ENCODE measurements at regions not wholly inside any gene's neighbourhood (a gene's known extent, or its start where the extent isn't known, plus 50 kb on each side); places are given as distances from the start of the nearest gene placed in this dataset.
A peak's percentile ranks its signal among the peaks of the same experiment; 100 is the strongest.

GRCh38 chr2:237199082-237199481, 113.4 kb downstream of the COPS8 start:
- Mint-ChIP-seq H3K27ac (no peak overlapping the region), H3K36me3 (ENCODE audit: low read depth) (no peaks in the 10 kb centered on the region), H3K4me1 (peaks cover 49% of the 10 kb centered on the region), H3K9me3 (no peaks in the 10 kb centered on the region), H3K27me3 (ENCODE audit: low read depth, poor library complexity) (peaks cover 2% of the 10 kb centered on the region), H3K4me3 (no peak overlapping the region)
- TF ChIP-seq CTCF (IDR thresholded peaks at IDR 0.05): no peak
- DNase-seq: no peak

- no peak for TF ChIP-seq CTCF (IDR thresholded peaks at IDR 0.05)
- peaks cover 47% of the 10 kb centered on the region for H3K4me1 Mint-ChIP-seq
Measured at GRCh38 chr2:237199577-237199976, 113.9 kb downstream of the COPS8 start.

GRCh38 chr2:237200462-237200861, 114.8 kb downstream of the COPS8 start:
- Mint-ChIP-seq H3K4me1 (peaks cover 47% of the 10 kb centered on the region), H3K27me3 (ENCODE audit: low read depth, poor library complexity) (peaks cover 2% of the 10 kb centered on the region), H3K36me3 (ENCODE audit: low read depth) (no peaks in the 10 kb centered on the region), H3K9me3 (no peaks in the 10 kb centered on the region), H3K27ac (no peak overlapping the region), H3K4me3 (no peak overlapping the region)
- DNase-seq: no peak
- TF ChIP-seq CTCF (IDR thresholded peaks at IDR 0.05): no peak

More at GRCh38 chr2:237199577-237199976, 113.9 kb downstream of the COPS8 start:
- Mint-ChIP-seq H3K9me3 (no peaks in the 10 kb centered on the region), H3K36me3 (ENCODE audit: low read depth) (no peaks in the 10 kb centered on the region), H3K4me3 (no peak overlapping the region), H3K27me3 (ENCODE audit: low read depth, poor library complexity) (peaks cover 2% of the 10 kb centered on the region), H3K27ac (no peak overlapping the region)
- no peak for DNase-seq

- Mint-ChIP-seq H3K27ac (peak overlapping the region; percentile 64), H3K36me3 (ENCODE audit: low read depth) (no peaks in the 10 kb centered on the region), H3K27me3 (ENCODE audit: low read depth, poor library complexity) (peaks cover 2% of the 10 kb centered on the region), H3K4me3 (no peak overlapping the region), H3K4me1 (peaks cover 52% of the 10 kb centered on the region), H3K9me3 (no peaks in the 10 kb centered on the region)
- no peak for TF ChIP-seq CTCF (IDR thresholded peaks at IDR 0.05)
- no peak for DNase-seq
Measured at GRCh38 chr2:237201461-237202287, 116.0 kb downstream of the COPS8 start.

GRCh38 chr2:237202288-237203030, 116.8 kb downstream of the COPS8 start:
- peak overlapping the region; percentile 64 for H3K27ac Mint-ChIP-seq
- H3K27me3 Mint-ChIP-seq (ENCODE audit: low read depth, poor library complexity): peaks cover 2% of the 10 kb centered on the region
- DNase-seq: no peak
- TF ChIP-seq CTCF (IDR thresholded peaks at IDR 0.05): no peak
- no peak overlapping the region for H3K4me3 Mint-ChIP-seq
- no peaks in the 10 kb centered on the region for H3K36me3 Mint-ChIP-seq (ENCODE audit: low read depth)
- H3K4me1 Mint-ChIP-seq: peaks cover 57% of the 10 kb centered on the region
- no peaks in the 10 kb centered on the region for H3K9me3 Mint-ChIP-seq
